Esophagus squamous epithelium (tissue), 4 donors: ENCODE measurements at regions not wholly inside any gene's neighbourhood (a gene's known extent, or its start where the extent isn't known, plus 50 kb on each side); places are given as distances from the start of the nearest gene placed in this dataset.

Source experiments
- POLR2A ChIP-seq, 4 donors: fragments of 450-650 bp; IDR thresholded peaks; one replicate each; pipeline ENCODE4 v1.6.1; 2017; ENCODE audit warnings: antibody characterized with exemption in 4 of 4, mild to moderate bottlenecking in 4 of 4, moderate library complexity in 3 of 4
- TF ChIP-seq, protein P1 (sequence below), 6 experiments: fragments of 450-650 bp in 4 of 6; fragments of 200-600 bp in 2 of 6; sonication (generic) in 2 of 6; IDR thresholded peaks; one replicate each; pipeline ENCODE4 v1.5.1; 2016 to 2019; ENCODE audit warnings: antibody characterized with exemption in 6 of 6, mild to moderate bottlenecking in 4 of 6, moderate library complexity in 4 of 6

DNA sequence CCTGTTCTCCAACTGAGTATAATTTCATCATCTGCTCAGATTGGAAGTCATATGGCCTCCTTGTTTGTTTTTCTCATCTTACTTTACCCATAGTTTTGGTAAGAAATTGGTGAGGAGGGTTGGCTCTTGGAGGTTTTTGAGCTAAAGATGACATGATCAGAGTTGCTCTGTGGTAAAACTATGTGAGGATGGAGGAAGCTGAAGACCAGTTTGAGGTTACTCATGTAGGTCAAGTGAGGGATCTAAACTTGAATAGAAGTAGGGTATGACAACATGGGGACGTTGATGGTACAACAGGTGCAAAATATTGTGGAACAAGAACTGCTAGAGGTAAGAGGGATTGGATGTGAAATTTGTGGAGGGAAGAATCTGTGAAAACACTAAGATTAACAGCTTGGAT is 87.7 kb upstream of the NEO1 start:
- TF ChIP-seq, protein P1, sequence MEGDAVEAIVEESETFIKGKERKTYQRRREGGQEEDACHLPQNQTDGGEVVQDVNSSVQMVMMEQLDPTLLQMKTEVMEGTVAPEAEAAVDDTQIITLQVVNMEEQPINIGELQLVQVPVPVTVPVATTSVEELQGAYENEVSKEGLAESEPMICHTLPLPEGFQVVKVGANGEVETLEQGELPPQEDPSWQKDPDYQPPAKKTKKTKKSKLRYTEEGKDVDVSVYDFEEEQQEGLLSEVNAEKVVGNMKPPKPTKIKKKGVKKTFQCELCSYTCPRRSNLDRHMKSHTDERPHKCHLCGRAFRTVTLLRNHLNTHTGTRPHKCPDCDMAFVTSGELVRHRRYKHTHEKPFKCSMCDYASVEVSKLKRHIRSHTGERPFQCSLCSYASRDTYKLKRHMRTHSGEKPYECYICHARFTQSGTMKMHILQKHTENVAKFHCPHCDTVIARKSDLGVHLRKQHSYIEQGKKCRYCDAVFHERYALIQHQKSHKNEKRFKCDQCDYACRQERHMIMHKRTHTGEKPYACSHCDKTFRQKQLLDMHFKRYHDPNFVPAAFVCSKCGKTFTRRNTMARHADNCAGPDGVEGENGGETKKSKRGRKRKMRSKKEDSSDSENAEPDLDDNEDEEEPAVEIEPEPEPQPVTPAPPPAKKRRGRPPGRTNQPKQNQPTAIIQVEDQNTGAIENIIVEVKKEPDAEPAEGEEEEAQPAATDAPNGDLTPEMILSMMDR (IDR thresholded peaks at IDR 0.05): no peak
- no peak for TF ChIP-seq POLR2A (IDR thresholded peaks at IDR 0.05)
